ENCODE measurements at regions not wholly inside any gene's neighbourhood (a gene's known extent, or its start where the extent isn't known, plus 50 kb on each side); places are given as distances from the start of the nearest gene placed in this dataset.

DNA sequence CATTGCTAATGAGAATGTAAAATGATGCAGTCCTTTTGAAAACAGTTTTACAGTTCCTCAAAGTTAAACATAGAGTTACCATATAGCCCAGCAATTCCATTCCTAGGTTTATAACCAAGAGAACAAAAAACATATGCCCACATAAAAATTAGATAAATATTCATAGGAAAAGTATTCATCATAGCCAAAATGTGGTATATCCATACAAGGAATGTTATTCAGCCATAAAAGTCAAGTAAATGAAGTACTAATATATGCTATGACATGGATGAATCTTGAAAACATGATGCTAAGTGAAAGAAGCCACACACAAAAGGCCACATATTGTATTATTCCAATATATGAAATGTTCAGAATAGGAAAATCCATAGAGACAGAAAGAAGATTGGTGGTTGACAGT is 158.0 kb upstream of the CARMIL1 start:
- TF ChIP-seq YY1 (IDR thresholded peaks at IDR 0.05; ENCODE audit: insufficient read depth, insufficient read length) (no peak), ZNF274 (IDR thresholded peaks at IDR 0.05; ENCODE audit: low read depth, low read length) (no peak)
